Breast epithelium (tissue), 3 donors: ENCODE measurements at regions not wholly inside any gene's neighbourhood (a gene's known extent, or its start where the extent isn't known, plus 50 kb on each side); places are given as distances from the start of the nearest gene placed in this dataset.

Experiments
- CTCF ChIP-seq, 3 donors: fragments of 450-650 bp; IDR thresholded peaks; one replicate each; pipeline ENCODE4 v1.5.1; 2016 to 2017; ENCODE audit warnings: antibody characterized with exemption in 3 of 3, mild to moderate bottlenecking in 3 of 3, moderate library complexity in 3 of 3
- POLR2AphosphoS5 ChIP-seq, 3 donors: sonication (generic); formaldehyde crosslinking; IDR thresholded peaks; one replicate each; pipeline ENCODE4 v1.6.1; 2017; ENCODE audit warnings: antibody characterized with exemption in 3 of 3

DNA sequence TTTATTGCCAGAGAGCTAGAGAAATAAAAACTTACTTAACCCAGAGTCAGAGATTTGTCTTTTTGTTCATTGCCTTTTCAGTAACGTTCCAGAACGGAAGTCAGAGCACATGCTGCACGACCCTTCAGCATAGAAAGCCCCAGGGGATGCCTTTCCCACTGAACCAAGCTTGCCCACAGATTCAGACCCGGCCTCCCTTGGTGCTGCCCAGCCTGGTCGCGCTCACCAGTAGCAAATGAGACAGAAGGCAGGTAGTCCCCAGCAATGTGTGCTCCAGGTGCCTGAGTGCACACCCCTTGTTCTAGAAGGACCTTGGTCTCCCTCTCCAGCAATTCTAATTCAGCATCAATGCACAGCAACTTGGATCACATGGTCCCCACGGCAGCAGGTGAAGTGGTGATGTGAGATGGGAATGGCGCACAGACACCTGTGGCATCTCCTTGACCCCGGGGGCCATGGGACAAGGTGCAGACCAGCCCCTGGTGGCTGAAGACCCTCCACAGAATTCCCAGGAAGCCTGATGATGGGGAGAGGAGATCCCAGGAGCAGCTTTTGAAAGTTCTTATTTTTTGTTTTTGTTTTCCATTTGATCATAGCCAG, 91.8 kb upstream of the IQSEC1 start:
- TF ChIP-seq CTCF (IDR thresholded peaks at IDR 0.05): no peak
- TF ChIP-seq POLR2AphosphoS5 (IDR thresholded peaks at IDR 0.05): no peak
